NCI-H1930 (cell line): ENCODE measurements at regions not wholly inside any gene's neighbourhood (a gene's known extent, or its start where the extent isn't known, plus 50 kb on each side); places are given as distances from the start of the nearest gene placed in this dataset.

Experiments used
- DNase-seq, 2 experiments: peaks; one replicate each; lab custom pipeline; 2025; lab: John Stamatoyannopoulos, UW

DNA sequence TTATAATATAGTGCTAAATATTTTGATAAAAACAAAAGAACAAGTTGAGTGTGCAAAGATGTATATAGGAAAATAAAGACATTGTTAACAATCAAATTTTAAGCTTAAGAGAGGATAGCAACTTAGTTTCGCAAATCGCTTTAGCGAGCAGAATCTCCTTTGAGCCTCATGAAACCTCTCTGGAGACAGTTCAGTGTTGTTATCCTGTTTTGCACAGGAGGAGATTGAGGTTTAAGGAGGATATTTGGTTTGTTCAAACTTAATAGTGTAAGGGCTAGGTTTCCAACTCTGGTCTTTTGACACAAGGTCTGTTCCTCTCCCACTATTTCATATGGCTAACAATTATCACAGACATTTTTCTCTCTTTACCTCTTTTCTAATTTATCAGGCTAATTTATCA is 1848.5 kb upstream of the TENM3 start:
- DNase-seq = no peak

DNA sequence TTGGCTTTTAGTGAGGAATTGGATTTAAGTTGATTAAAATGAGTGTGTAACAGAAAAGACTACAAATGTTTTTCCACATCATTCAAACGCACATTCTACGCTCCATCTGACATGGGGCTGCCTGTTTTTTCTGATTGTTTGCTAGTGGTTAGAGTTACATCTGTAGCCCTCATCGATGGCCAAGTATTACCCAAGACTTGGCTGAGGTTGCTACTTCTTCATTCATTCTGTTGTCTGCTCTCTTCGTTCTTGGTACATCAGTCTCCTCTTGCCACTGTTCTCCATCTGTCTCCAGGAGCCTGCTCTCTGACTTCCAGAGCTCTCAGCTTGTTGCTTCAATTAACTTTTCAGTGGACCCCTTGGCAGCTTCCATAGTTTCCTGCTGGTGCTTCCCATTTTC is 1844.6 kb upstream of the TENM3 start:
- DNase-seq = no peak

DNA sequence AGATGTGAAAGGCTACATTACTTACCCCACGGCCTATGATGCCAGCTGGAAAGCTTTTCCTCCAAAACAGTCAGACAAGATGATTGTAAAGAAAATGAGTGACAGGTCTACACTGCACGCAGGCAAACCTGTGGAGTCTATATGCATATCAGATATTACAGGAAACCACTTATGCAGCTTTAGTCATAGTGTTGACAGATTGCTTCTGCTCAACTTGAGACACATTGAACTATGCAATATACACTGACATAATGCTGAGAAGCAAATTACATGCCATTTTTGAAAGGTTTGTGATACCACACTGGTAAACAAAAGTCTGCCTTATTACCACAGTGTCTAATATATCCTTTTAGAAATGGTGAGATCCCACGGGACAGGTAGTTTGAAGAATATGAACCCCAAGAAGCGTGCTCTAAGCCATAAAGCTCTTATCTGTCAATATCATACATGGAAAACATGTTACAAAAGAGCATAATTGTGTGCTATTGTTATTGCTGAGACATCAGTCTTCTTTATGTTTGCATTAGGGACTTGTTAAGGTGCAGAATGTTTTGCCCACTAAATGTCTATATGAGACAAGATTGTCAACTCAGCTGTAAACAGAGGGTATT is 1835.8 kb upstream of the TENM3 start:
- DNase-seq = peak; percentile 38 to 58

DNA sequence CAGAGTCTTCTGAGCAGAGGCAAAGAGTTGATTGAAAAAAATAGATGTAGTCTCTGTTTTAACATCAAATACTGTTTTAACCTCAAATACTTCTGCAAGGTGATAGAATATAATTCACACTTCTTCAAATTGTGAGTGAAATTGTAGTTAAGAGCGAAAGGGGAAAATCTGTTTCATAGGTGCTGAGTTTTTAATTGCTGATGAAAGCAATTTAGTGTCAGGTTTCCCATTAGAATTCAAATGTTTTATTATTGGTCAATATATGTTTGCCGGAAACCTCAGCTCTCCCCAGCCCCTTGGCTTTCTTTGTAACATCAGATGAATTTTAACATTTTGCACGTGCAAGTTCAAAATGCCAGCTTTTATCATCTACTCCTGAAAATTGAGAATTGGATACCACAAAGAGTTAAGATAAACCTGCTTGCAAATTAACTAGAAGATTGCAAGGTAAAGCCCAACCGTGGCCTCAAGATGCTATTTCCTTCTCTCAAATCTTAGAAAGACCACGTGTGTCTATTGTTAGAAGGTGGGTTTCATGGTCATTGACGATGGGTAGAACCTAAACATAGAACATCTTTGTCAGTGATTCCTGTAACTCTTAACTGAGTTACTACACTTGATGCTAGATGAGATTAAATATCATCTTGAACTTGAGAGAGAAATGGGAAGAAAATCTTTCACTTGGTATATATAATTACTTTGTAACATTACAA is 1824.2 kb upstream of the TENM3 start:
- DNase-seq = no peak

DNA sequence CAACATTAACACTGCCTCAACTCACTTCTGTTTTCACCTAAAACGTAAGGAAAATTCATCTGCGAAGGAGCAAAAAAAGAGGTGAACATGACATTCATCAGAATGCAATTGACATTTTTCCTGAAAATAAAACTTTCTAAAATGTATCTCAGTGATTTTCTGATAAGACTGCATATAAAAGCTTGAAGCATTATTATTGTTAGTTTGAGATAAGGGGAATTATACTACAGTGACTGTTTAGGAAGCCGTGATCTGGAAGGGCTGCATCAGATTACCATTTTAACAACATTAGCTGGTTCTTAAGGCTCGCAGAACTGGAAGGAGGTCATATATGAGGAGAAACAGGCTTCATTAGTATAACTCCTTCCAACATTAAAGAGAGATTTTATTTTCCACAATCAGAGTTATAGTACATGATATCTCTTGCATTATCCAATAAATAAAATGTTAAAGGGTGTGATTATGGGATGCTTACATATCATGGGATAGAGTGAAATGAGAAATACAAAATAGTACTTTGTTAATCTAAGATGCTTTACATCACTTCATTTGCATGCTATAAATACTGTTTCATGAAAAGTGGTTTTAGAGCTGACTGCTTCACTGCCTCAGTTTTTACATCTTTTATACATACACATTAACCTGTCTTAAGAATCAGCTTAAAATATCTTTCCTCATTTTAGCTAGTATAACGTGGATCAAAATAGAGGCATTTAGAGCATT is 1820.1 kb upstream of the TENM3 start:
- DNase-seq = no peak

DNA sequence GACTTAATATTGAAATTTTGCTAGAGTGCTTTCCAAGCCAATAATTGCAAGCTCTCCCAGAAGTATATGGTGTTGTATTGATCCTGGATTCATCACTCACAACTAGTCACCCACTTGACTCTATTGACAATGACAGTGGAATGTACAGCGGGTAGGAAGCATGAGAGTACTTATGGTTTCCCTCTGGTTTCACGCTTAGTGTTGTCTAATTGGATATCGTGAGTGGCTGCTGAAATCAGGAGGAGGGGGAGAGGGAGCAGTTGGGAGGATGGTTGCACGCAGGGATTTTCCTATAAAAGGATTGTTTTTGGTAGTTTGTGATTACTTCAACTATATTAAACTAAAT is 1819.5 kb upstream of the TENM3 start:
- DNase-seq = no peak

GRCh38 chr4:180426938-180427337 is 1816.3 kb upstream of the TENM3 start:
- no peak for DNase-seq

- DNase-seq = no peak
Observed at GRCh38 chr4:180430283-180430682, 1812.9 kb upstream of the TENM3 start.

- DNase-seq = no peak
Observed at GRCh38 chr4:180434131-180434895, 1808.9 kb upstream of the TENM3 start.

- peak in 1 of 2 experiments; percentile 23 for DNase-seq
Observed at GRCh38 chr4:180436361-180436760, 1806.8 kb upstream of the TENM3 start.

- no peak for DNase-seq
Observed at GRCh38 chr4:180437601-180438000, 1805.6 kb upstream of the TENM3 start.

DNA sequence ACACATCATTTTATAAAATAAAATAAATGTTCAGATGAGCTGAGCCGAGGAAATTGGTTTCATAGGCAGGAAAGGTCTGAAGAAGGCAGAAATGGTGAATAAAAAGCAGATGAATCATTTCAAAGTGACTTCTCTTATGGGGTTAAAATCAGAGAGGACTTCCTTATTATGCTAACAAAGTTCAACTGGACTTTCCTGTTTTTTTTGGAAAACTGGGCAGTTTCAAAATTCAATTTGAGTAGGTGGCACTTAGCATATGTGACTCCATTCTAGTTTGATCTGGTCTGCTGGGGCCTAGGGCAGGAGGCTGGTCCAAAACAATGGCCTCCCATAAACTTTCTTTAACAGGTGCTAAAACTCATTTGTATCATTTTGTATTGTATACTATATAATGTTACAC is 1794.9 kb upstream of the TENM3 start:
- DNase-seq = no peak

GRCh38 chr4:180449395-180449956 is 1793.7 kb upstream of the TENM3 start:
- no peak for DNase-seq

GRCh38 chr4:180455226-180455625 is 1788.0 kb upstream of the TENM3 start:
- no peak for DNase-seq

DNA sequence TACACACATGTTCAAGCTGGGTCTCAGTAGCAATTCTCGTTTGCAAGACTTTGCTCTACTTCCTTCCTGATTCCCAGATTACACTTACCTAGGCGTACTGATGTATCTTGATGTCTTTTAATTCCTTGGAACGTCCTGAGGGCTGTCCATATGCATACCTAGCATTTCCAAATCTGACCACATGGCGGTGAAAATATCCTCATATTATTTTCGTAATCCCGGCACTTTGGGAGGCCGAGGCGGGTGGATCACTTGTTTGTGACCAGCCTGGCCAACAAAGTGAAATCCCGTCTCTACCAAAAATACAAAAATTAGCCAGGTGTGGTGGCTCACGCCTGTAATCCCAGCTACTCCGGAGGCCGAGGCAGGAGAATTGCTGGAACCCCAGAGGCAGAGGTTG is 1786.3 kb upstream of the TENM3 start:
- no peak for DNase-seq

GRCh38 chr4:180462116-180462515 is 1781.1 kb upstream of the TENM3 start:
- no peak for DNase-seq

DNA sequence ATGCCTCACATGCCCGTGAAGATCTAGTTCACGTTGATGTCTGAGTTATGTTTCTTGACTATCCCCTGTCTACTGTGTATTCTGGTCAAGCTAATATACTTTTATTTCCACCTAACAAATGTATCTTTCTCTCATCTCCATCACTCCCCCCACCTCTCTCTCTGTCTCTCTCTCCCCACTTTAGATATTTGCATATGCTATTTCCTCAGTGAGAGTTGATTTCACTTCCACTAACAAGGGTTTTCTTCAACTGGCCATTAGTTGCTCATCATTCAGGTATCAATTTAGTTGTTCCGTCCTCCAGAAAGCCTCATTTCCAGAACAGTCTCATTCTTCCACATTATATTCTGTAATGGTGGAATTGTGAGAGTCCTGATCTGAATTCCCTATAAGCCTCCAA is 1777.8 kb upstream of the TENM3 start:
- no peak for DNase-seq

DNA sequence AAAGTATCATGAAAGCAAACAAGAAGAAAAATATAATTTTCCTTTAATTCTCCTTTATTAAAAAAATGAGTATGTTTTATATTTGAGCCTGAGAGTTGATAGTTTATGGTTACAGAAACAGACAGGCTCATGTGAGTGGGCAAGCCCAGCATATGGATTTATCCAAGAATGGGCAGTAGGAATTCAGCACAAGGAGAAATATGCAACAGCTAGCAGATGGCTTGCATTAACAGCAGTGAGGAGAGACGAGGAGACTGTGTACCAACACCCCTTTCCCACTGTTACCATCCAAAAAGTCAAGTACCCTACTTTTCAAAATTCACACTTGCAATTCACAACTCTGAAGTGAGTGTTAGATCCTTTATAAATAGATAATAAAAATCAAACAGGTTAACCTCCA is 1760.2 kb upstream of the TENM3 start:
- DNase-seq = no peak

- no peak for DNase-seq
Observed at GRCh38 chr4:180485407-180485806, 1757.8 kb upstream of the TENM3 start.

DNA sequence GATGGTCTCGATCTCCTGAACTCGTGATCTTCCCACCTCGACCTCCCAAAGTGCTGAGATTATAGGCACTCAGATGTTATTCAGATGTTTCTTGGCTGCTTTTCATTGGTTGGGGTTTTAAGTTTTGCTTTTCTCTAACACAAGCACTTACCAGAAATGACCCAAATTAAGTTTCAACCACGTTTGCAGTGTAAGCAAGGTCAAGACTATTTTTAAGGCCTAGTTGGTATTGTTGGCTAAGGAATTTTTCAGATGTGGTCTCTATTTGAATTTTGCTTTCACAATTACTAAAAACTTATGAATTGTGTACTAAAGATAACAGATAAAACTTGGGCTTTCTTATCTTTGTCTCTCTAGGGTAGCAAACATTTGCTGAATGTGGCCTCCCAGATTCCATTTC is 1756.9 kb upstream of the TENM3 start:
- DNase-seq = no peak

DNA sequence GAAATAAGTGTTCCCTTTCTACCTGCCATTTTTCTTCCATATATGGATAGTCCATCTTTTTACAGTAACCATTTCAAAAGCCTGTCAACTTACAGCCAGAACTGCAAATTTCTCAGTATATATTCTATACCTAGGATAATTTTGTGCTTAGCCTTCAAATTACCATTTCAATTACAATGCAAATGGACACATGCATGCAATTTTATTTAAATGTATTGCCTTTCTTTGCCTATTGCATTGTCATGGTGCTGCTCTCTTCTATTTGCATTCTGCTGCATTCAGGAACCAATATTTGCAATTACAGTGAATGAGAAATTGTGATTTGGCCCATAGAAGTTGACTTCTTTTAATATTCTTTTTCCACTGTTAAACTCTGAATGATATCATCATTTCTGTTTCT is 1753.4 kb upstream of the TENM3 start:
- DNase-seq = no peak

DNA sequence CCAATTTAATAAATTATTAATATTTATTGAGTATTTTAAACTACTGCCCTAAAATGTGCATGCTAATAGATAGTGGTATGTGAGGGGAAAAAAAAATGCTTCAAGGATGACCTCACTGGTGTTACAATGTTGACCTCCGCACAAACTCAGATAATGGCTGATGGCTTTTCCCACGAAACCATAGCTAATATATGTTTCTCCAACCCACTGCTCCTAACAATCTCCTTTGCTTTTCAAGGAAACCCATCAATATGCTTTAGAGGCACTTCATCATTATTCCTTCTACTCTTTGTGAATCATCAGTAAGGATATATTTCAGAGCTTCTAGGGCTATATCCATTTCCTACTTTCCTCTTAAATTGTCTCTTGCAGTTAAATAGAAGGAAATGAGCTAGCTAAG is 1752.0 kb upstream of the TENM3 start:
- no peak for DNase-seq
